ENCODE measurements at regions not wholly inside any gene's neighbourhood (a gene's known extent, or its start where the extent isn't known, plus 50 kb on each side); places are given as distances from the start of the nearest gene placed in this dataset.

- H3K27ac ChIP-seq (ENCODE audit: insufficient read depth in 1 of 2, low read depth in 1 of 2, low read length in 2 of 2, poor library complexity in 1 of 2, severe bottlenecking in 2 of 2) = no peak overlapping the region
- CTCF ChIA-PET = no interaction called here
- no peak overlapping the region for H3K4me3 ChIP-seq (ENCODE audit: control insufficient read depth in 1 of 7, extremely low read depth in 1 of 7, insufficient read depth in 4 of 7, low read depth in 2 of 7, low read length in 6 of 7)
- POLR2A ChIA-PET = no interaction called here
- H3K9me3 ChIP-seq (ENCODE audit: control extremely low read depth in 1 of 5, control insufficient read depth in 4 of 5, insufficient read depth in 2 of 5, low read depth in 1 of 5, low read length in 4 of 5) = no peaks in the 10 kb centered on the region
- DNase-seq = no peak
- no peaks in the 10 kb centered on the region for H3K27me3 ChIP-seq (replicated peaks in 2 of 5; ENCODE audit: control insufficient read depth in 4 of 5, insufficient read depth in 5 of 5, low read length in 4 of 5)
- H3K36me3 ChIP-seq (ENCODE audit: control insufficient read depth in 4 of 4, insufficient read depth in 4 of 4, low read length in 3 of 4) = no peaks in the 10 kb centered on the region
- WGBS (ENCODE audit: insufficient coverage) = 100% methylated on average over 2 of the region's 5 CpGs
- H3K4me1 ChIP-seq (ENCODE audit: control extremely low read depth in 1 of 4, control insufficient read depth in 4 of 4, insufficient read depth in 4 of 4, low read length in 3 of 4) = peaks cover 0 to 9% (median 0%) of the 10 kb centered on the region in 4 experiments
These were observed 168.6 kb upstream of the RFC3 start for GRCh38 chr13:33649212-33649878.

- DNase-seq = no peak
- 100% methylated on average over 1 of the region's 3 CpGs for WGBS (ENCODE audit: insufficient coverage)
- no peaks in the 10 kb centered on the region for H3K27me3 ChIP-seq (replicated peaks in 2 of 5; ENCODE audit: control insufficient read depth in 4 of 5, insufficient read depth in 5 of 5, low read length in 4 of 5)
- H3K9me3 ChIP-seq (ENCODE audit: control extremely low read depth in 1 of 5, control insufficient read depth in 4 of 5, insufficient read depth in 2 of 5, low read depth in 1 of 5, low read length in 4 of 5) = no peaks in the 10 kb centered on the region
- no peak overlapping the region for H3K27ac ChIP-seq (ENCODE audit: insufficient read depth in 1 of 2, low read depth in 1 of 2, low read length in 2 of 2, poor library complexity in 1 of 2, severe bottlenecking in 2 of 2)
- POLR2A ChIA-PET = no interaction called here
- CTCF ChIA-PET = no interaction called here
- no peaks in the 10 kb centered on the region for H3K4me1 ChIP-seq (ENCODE audit: control extremely low read depth in 1 of 4, control insufficient read depth in 4 of 4, insufficient read depth in 4 of 4, low read length in 3 of 4)
- H3K4me3 ChIP-seq (ENCODE audit: control insufficient read depth in 1 of 7, extremely low read depth in 1 of 7, insufficient read depth in 4 of 7, low read depth in 2 of 7, low read length in 6 of 7) = no peak overlapping the region
- no peaks in the 10 kb centered on the region for H3K36me3 ChIP-seq (ENCODE audit: control insufficient read depth in 4 of 4, insufficient read depth in 4 of 4, low read length in 3 of 4)
These were observed 166.2 kb upstream of the RFC3 start for GRCh38 chr13:33651766-33652165.

- CTCF ChIA-PET = no interaction called here
- no peaks in the 10 kb centered on the region for H3K27me3 ChIP-seq (replicated peaks in 2 of 5; ENCODE audit: control insufficient read depth in 4 of 5, insufficient read depth in 5 of 5, low read length in 4 of 5)
- POLR2A ChIA-PET = no interaction called here
- 100% methylated on average over 2 of the region's 3 CpGs for WGBS (ENCODE audit: insufficient coverage)
- no peak for DNase-seq
- no peak overlapping the region for H3K4me3 ChIP-seq (ENCODE audit: control insufficient read depth in 1 of 7, extremely low read depth in 1 of 7, insufficient read depth in 4 of 7, low read depth in 2 of 7, low read length in 6 of 7)
- no peaks in the 10 kb centered on the region for H3K9me3 ChIP-seq (ENCODE audit: control extremely low read depth in 1 of 5, control insufficient read depth in 4 of 5, insufficient read depth in 2 of 5, low read depth in 1 of 5, low read length in 4 of 5)
- H3K4me1 ChIP-seq (ENCODE audit: control extremely low read depth in 1 of 4, control insufficient read depth in 4 of 4, insufficient read depth in 4 of 4, low read length in 3 of 4) = no peaks in the 10 kb centered on the region
- no peak overlapping the region for H3K27ac ChIP-seq (ENCODE audit: insufficient read depth in 1 of 2, low read depth in 1 of 2, low read length in 2 of 2, poor library complexity in 1 of 2, severe bottlenecking in 2 of 2)
- no peaks in the 10 kb centered on the region for H3K36me3 ChIP-seq (ENCODE audit: control insufficient read depth in 4 of 4, insufficient read depth in 4 of 4, low read length in 3 of 4)
These were observed 160.7 kb upstream of the RFC3 start for GRCh38 chr13:33657274-33657673.

GRCh38 chr13:33659466-33659865, 158.5 kb upstream of the RFC3 start:
- CTCF ChIA-PET = no interaction called here

GRCh38 chr13:33659894-33660293, 158.1 kb upstream of the RFC3 start:
- no peaks in the 10 kb centered on the region for H3K4me1 ChIP-seq (ENCODE audit: control extremely low read depth in 1 of 4, control insufficient read depth in 4 of 4, insufficient read depth in 4 of 4, low read length in 3 of 4)
- POLR2A ChIA-PET = no interaction called here
- no peaks in the 10 kb centered on the region for H3K9me3 ChIP-seq (ENCODE audit: control extremely low read depth in 1 of 5, control insufficient read depth in 4 of 5, insufficient read depth in 2 of 5, low read depth in 1 of 5, low read length in 4 of 5)
- CTCF ChIA-PET = no interaction called here
- no peaks in the 10 kb centered on the region for H3K36me3 ChIP-seq (ENCODE audit: control insufficient read depth in 4 of 4, insufficient read depth in 4 of 4, low read length in 3 of 4)
- WGBS (ENCODE audit: insufficient coverage) = no CpG with 5 or more reads among the region's 2 CpGs
- no peak for DNase-seq
- H3K4me3 ChIP-seq (ENCODE audit: control insufficient read depth in 1 of 7, extremely low read depth in 1 of 7, insufficient read depth in 4 of 7, low read depth in 2 of 7, low read length in 6 of 7) = no peak overlapping the region
- no peaks in the 10 kb centered on the region for H3K27me3 ChIP-seq (replicated peaks in 2 of 5; ENCODE audit: control insufficient read depth in 4 of 5, insufficient read depth in 5 of 5, low read length in 4 of 5)
- no peak overlapping the region for H3K27ac ChIP-seq (ENCODE audit: insufficient read depth in 1 of 2, low read depth in 1 of 2, low read length in 2 of 2, poor library complexity in 1 of 2, severe bottlenecking in 2 of 2)

More at GRCh38 chr13:33659466-33659865, 158.5 kb upstream of the RFC3 start:
- Histone ChIP-seq H3K4me3 (ENCODE audit: control insufficient read depth in 1 of 7, extremely low read depth in 1 of 7, insufficient read depth in 4 of 7, low read depth in 2 of 7, low read length in 6 of 7) (no peak overlapping the region), H3K27me3 (replicated peaks in 2 of 5; ENCODE audit: control insufficient read depth in 4 of 5, insufficient read depth in 5 of 5, low read length in 4 of 5) (no peaks in the 10 kb centered on the region), H3K36me3 (ENCODE audit: control insufficient read depth in 4 of 4, insufficient read depth in 4 of 4, low read length in 3 of 4) (no peaks in the 10 kb centered on the region), H3K4me1 (ENCODE audit: control extremely low read depth in 1 of 4, control insufficient read depth in 4 of 4, insufficient read depth in 4 of 4, low read length in 3 of 4) (no peaks in the 10 kb centered on the region), H3K9me3 (ENCODE audit: control extremely low read depth in 1 of 5, control insufficient read depth in 4 of 5, insufficient read depth in 2 of 5, low read depth in 1 of 5, low read length in 4 of 5) (no peaks in the 10 kb centered on the region), H3K27ac (ENCODE audit: insufficient read depth in 1 of 2, low read depth in 1 of 2, low read length in 2 of 2, poor library complexity in 1 of 2, severe bottlenecking in 2 of 2) (no peak overlapping the region)
- no peak for DNase-seq
- WGBS (ENCODE audit: insufficient coverage) = 61% methylated on average over 3 of the region's 4 CpGs
- POLR2A ChIA-PET = no interaction called here

DNA sequence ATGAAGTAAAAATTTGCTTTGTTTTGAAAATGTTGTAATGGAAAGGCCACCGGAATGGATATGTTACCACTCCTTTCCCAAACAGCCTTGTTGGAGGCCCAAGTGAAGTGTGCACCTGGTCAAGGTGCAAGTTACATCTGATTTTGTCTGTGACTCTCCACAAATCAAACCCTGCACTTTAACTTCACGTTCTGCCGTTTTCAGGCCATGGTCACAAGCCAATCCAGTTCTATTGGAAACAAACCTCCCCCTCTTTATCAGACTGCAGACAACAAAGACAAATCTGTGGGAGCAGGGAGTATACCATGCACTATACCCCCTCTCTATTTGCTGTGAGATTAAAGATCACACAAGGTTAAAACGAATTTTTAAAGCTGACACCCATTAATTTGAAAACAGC, 155.6 kb upstream of the RFC3 start:
- Histone ChIP-seq H3K27me3 (replicated peaks in 2 of 5; ENCODE audit: control insufficient read depth in 4 of 5, insufficient read depth in 5 of 5, low read length in 4 of 5) (no peaks in the 10 kb centered on the region), H3K27ac (ENCODE audit: insufficient read depth in 1 of 2, low read depth in 1 of 2, low read length in 2 of 2, poor library complexity in 1 of 2, severe bottlenecking in 2 of 2) (no peak overlapping the region), H3K36me3 (ENCODE audit: control insufficient read depth in 4 of 4, insufficient read depth in 4 of 4, low read length in 3 of 4) (no peaks in the 10 kb centered on the region), H3K4me1 (ENCODE audit: control extremely low read depth in 1 of 4, control insufficient read depth in 4 of 4, insufficient read depth in 4 of 4, low read length in 3 of 4) (no peaks in the 10 kb centered on the region), H3K9me3 (ENCODE audit: control extremely low read depth in 1 of 5, control insufficient read depth in 4 of 5, insufficient read depth in 2 of 5, low read depth in 1 of 5, low read length in 4 of 5) (no peaks in the 10 kb centered on the region), H3K4me3 (ENCODE audit: control insufficient read depth in 1 of 7, extremely low read depth in 1 of 7, insufficient read depth in 4 of 7, low read depth in 2 of 7, low read length in 6 of 7) (no peak overlapping the region)
- ChIA-PET POLR2A (no interaction called here), CTCF (no interaction called here)
- no peak for DNase-seq
- WGBS (ENCODE audit: insufficient coverage) = 100% methylated on average over 1 of the region's 4 CpGs

DNA sequence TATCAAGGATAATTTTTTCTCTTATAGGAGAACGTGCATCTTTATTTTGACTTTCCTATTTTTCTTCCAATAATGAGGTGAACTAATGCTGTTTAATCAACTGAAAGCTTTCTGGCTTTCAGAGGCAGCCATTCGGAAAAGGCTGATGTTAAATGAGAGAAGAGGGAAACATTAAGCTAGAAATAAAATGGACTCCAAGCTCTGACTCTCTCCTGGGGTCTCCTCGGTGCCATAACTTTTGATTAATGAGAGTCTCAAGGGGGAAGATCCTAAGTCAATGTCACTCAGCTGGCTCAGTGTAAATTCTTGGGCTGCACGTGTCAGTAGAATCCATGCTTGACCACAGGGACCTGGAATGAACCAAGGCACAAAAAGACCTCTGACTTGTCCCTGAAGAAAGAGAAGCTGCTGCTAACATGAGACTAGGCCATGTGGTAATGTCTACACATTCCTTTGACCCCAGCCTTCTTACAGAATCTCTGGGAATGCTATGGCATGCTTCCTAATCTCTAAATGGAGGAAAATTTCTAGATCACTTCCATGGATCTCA, 152.2 kb upstream of the RFC3 start:
- CTCF ChIA-PET = interaction anchor here (0.6 to 0.7 kb wide), 2 partner anchors 155 to 444 kb away, joined by 3 read pairs; no protein-coding TSS in a partner anchor
- POLR2A ChIA-PET = no interaction called here
- no peak for DNase-seq
- Histone ChIP-seq H3K27me3 (replicated peaks in 2 of 5; ENCODE audit: control insufficient read depth in 4 of 5, insufficient read depth in 5 of 5, low read length in 4 of 5) (no peaks in the 10 kb centered on the region), H3K4me3 (ENCODE audit: control insufficient read depth in 1 of 7, extremely low read depth in 1 of 7, insufficient read depth in 4 of 7, low read depth in 2 of 7, low read length in 6 of 7) (no peak overlapping the region), H3K9me3 (ENCODE audit: control extremely low read depth in 1 of 5, control insufficient read depth in 4 of 5, insufficient read depth in 2 of 5, low read depth in 1 of 5, low read length in 4 of 5) (no peaks in the 10 kb centered on the region), H3K27ac (ENCODE audit: insufficient read depth in 1 of 2, low read depth in 1 of 2, low read length in 2 of 2, poor library complexity in 1 of 2, severe bottlenecking in 2 of 2) (no peak overlapping the region), H3K36me3 (ENCODE audit: control insufficient read depth in 4 of 4, insufficient read depth in 4 of 4, low read length in 3 of 4) (no peaks in the 10 kb centered on the region), H3K4me1 (ENCODE audit: control extremely low read depth in 1 of 4, control insufficient read depth in 4 of 4, insufficient read depth in 4 of 4, low read length in 3 of 4) (no peaks in the 10 kb centered on the region)
- 97% methylated on average over 3 of the region's 4 CpGs for WGBS (ENCODE audit: insufficient coverage)
